ENCODE measurements at regions not wholly inside any gene's neighbourhood (a gene's known extent, or its start where the extent isn't known, plus 50 kb on each side); places are given as distances from the start of the nearest gene placed in this dataset.
"Not testable (repeated sequence)": the region's sequence is repeated elsewhere in the genome, so short reads cannot be mapped to it uniquely, and the experiment has no call there.

DNA sequence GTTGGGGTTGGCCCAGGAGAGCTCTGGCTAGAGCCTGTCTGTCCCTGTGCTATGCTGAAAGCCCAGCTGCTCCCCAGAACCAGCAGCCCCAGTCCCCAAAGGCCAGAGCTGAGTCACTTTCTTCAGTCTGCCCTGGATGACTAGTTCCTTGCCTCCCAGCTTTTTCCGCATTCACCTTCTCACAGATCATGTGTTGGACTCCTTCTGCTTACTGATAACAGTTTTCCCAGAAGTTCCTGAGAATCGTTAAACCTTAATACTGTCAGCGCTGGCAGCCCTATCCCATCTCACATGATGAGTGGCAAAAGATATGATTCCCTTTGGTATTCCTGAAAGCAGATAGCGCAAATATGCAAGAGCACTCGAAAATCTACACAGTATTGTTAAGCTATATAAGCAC, 84.2 kb downstream of the TRIM69 start (continued):
- TF ChIP-seq TCF3 (CRISPR knock-in tag; IDR thresholded peaks at IDR 0.05) (peak; percentile 67), HDAC1 (IDR thresholded peaks at IDR 0.05) (peak in 1 of 2 experiments; percentile 61; a peak in 2 of 4 replicates), ARID1B (IDR thresholded peaks at IDR 0.05) (peak; percentile 89), RHOXF2B (CRISPR knock-in tag; conservative IDR thresholded peaks at IDR 0.05) (0 out of 2 replicates have a peak, but pooled peaks have one; percentile 24), PHF21A (IDR thresholded peaks at IDR 0.05; ENCODE audit: borderline replicate concordance, low read depth) (peak; percentile 28; the same call in 1 of the 2 replicates), CTBP1 (IDR thresholded peaks at IDR 0.05; ENCODE audit: borderline replicate concordance) (peak; percentile 73; the same call in 1 of the 2 replicates), EP300 (IDR thresholded peaks at IDR 0.05; ENCODE audit: low read length) (peak; percentile 54; the same call in 1 of the 2 replicates), SMARCA4 (IDR thresholded peaks at IDR 0.05) (peak; percentile 82), MTA3 (IDR thresholded peaks at IDR 0.05; ENCODE audit: borderline replicate concordance) (peak; percentile 66), C11orf30 (IDR thresholded peaks at IDR 0.05; ENCODE audit: low read depth) (0 out of 2 replicates have a peak, but pooled peaks have one; percentile 23), HDAC2 (IDR thresholded peaks at IDR 0.05) (peak; percentile 53; the same call in 1 of the 2 replicates), STAT5A (IDR thresholded peaks at IDR 0.05; ENCODE audit: borderline replicate concordance, low read length) (0 out of 2 replicates have a peak, but pooled peaks have one; percentile 18), NFE2 (IDR thresholded peaks at IDR 0.05; ENCODE audit: low read depth) (0 out of 2 replicates have a peak, but pooled peaks have one; percentile 24), TRIM24 (IDR thresholded peaks at IDR 0.05) (peak in 1 of 2 experiments; percentile 29; a peak in 1 of 4 replicates), JUN (IDR thresholded peaks at IDR 0.05; ENCODE audit: borderline replicate concordance, low read depth, low read length) (peak; percentile 41; the same call in 1 of the 2 replicates), BACH1 (tag; IDR thresholded peaks at IDR 0.05) (peak; percentile 62; the same call in 1 of the 2 replicates), CXXC5 (CRISPR knock-in tag; IDR thresholded peaks at IDR 0.05) (peak; percentile 72), TOE1 (IDR thresholded peaks at IDR 0.05; ENCODE audit: borderline replicate concordance) (peak; percentile 55; the same call in 1 of the 2 replicates)
- TF ChIP-seq, protein P1, sequence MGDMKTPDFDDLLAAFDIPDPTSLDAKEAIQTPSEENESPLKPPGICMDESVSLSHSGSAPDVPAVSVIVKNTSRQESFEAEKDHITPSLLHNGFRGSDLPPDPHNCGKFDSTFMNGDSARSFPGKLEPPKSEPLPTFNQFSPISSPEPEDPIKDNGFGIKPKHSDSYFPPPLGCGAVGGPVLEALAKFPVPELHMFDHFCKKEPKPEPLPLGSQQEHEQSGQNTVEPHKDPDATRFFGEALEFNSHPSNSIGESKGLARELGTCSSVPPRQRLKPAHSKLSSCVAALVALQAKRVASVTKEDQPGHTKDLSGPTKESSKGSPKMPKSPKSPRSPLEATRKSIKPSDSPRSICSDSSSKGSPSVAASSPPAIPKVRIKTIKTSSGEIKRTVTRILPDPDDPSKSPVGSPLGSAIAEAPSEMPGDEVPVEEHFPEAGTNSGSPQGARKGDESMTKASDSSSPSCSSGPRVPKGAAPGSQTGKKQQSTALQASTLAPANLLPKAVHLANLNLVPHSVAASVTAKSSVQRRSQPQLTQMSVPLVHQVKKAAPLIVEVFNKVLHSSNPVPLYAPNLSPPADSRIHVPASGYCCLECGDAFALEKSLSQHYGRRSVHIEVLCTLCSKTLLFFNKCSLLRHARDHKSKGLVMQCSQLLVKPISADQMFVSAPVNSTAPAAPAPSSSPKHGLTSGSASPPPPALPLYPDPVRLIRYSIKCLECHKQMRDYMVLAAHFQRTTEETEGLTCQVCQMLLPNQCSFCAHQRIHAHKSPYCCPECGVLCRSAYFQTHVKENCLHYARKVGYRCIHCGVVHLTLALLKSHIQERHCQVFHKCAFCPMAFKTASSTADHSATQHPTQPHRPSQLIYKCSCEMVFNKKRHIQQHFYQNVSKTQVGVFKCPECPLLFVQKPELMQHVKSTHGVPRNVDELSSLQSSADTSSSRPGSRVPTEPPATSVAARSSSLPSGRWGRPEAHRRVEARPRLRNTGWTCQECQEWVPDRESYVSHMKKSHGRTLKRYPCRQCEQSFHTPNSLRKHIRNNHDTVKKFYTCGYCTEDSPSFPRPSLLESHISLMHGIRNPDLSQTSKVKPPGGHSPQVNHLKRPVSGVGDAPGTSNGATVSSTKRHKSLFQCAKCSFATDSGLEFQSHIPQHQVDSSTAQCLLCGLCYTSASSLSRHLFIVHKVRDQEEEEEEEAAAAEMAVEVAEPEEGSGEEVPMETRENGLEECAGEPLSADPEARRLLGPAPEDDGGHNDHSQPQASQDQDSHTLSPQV (IDR thresholded peaks at IDR 0.05) = peak; percentile 72
- TF ChIP-seq, protein P2, sequence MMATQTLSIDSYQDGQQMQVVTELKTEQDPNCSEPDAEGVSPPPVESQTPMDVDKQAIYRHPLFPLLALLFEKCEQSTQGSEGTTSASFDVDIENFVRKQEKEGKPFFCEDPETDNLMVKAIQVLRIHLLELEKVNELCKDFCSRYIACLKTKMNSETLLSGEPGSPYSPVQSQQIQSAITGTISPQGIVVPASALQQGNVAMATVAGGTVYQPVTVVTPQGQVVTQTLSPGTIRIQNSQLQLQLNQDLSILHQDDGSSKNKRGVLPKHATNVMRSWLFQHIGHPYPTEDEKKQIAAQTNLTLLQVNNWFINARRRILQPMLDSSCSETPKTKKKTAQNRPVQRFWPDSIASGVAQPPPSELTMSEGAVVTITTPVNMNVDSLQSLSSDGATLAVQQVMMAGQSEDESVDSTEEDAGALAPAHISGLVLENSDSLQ (IDR thresholded peaks at IDR 0.05) = peak; percentile 16; the same call in 1 of the 2 replicates
- not testable (repeated sequence) for TF ChIP-seq JUN (CRISPR knock-in tag; IDR thresholded peaks at IDR 0.05; ENCODE audit: borderline replicate concordance); TOE1 (CRISPR knock-in tag; IDR thresholded peaks at IDR 0.05; ENCODE audit: borderline replicate concordance, low read depth)
- TF ChIP-seq, protein P3, sequence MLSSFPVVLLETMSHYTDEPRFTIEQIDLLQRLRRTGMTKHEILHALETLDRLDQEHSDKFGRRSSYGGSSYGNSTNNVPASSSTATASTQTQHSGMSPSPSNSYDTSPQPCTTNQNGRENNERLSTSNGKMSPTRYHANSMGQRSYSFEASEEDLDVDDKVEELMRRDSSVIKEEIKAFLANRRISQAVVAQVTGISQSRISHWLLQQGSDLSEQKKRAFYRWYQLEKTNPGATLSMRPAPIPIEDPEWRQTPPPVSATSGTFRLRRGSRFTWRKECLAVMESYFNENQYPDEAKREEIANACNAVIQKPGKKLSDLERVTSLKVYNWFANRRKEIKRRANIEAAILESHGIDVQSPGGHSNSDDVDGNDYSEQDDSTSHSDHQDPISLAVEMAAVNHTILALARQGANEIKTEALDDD (IDR thresholded peaks at IDR 0.05) = peak; percentile 86

All from K562 (cell line).